Hematopoietic multipotent progenitor cell treated with erythropoietin and hydrocortisone succinate and interleukin-3 and kit ligand, for 4 days (in vitro differentiated cells): ENCODE measurements at regions not wholly inside any gene's neighbourhood (a gene's known extent, or its start where the extent isn't known, plus 50 kb on each side); places are given as distances from the start of the nearest gene placed in this dataset.
A peak's percentile ranks its signal among the peaks of the same experiment; 100 is the strongest.

ENCODE experiments used
- DNase-seq: peaks from one replicate; pipeline ENCODE4 v3.0.0-alpha.2; 2015

DNA sequence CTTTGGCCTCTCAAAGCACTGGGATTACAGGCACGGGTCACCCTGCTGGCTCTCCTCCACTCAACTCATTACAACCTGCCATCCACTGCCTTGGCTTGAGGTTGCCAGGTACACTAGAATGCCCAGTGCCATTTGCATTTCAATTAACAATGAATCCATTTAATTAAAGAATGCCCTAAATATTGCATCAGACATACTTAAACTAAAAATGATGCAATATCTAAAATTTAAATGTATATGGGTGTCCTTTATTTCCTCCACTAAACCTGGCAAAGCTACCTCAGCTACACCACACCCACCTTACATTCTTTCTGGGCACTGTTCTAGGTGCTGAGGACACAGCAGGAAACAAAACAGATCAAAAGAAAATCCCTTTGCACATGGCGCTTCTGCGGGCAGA lies 382.2 kb upstream of the ZFHX3 start:
- no peak for DNase-seq

GRCh38 chr16:73428121-73428520 lies 380.2 kb upstream of the ZFHX3 start:
- DNase-seq, result no peak

GRCh38 chr16:73427164-73427563 lies 379.2 kb upstream of the ZFHX3 start:
- DNase-seq, result no peak

- DNase-seq, result no peak
Observed at GRCh38 chr16:73426433-73427160, 378.7 kb upstream of the ZFHX3 start.

DNA sequence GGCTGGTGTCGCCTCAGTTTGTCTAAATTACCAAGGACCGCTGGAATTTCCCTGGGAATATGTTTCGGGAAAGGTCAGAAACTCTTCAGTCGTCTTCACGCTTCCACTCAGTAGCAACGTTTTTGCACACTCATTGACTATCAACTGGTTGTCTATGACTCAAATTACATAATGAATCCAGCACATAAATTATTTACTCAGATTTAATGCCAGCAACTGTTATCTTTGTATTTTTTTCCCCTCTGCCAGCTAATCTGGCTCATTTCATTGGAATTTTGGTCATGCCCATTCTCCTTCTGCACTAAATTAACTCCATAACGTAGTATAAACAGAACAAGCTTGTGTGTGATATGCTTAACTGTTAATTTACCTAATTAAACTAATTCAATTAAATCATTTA lies 372.7 kb upstream of the ZFHX3 start:
- no peak for DNase-seq

DNA sequence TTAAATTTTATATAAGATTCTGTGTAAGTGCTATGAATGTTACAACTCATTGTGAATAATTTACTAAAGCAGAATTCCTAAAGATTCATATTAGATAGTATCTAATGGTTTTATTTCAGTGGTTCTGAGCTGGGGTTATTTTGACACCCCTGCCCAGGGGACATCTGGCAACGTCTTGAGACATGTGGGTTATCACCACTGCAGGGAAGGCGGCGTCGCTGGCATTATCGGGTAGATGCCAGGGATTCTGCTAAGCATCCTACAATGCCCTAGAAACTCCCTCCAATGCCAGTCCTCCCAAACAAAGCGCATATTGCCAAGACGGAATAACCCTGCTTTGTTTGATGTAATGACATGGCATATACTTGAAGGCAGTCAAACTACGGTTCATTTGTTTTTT lies 372.3 kb upstream of the ZFHX3 start:
- DNase-seq, result no peak

DNA sequence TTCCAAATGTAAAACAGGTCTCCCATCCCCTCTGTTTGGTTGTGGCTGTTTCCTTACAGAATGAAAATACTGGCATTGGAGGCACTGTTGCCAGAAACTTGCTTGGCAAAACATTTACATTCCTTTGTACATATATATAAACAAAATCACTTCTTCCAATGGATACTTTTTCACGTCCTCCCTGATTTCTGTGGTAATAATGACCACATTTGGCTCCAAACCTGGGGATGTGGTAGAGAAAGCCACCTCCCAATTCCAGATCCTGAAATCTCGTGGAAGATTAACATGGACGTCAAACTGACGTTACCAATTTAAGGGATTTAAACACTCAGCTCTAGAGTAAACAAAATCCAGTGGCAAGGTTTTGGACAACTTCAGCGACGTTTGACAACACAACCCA lies 370.8 kb upstream of the ZFHX3 start:
- DNase-seq, result no peak

DNA sequence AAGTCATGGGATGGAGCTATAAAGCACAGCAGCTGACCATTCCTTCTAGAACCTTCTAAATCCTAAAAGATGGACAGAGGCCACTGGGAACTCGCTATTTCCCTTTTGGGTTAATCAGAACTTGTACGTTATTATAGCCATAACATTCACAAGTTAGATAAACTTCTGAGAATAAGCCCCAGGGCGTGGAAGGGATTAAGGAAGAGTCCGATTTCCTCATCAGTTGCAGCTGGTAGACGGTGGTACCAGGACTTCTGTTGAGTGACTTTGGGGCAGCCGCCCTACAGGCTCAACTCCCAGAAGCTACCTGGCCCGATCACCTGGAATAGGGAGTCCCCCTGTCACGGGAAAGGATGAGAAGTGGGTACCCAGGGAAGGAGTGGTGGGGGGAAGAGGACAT lies 370.1 kb upstream of the ZFHX3 start:
- DNase-seq, result no peak

DNA sequence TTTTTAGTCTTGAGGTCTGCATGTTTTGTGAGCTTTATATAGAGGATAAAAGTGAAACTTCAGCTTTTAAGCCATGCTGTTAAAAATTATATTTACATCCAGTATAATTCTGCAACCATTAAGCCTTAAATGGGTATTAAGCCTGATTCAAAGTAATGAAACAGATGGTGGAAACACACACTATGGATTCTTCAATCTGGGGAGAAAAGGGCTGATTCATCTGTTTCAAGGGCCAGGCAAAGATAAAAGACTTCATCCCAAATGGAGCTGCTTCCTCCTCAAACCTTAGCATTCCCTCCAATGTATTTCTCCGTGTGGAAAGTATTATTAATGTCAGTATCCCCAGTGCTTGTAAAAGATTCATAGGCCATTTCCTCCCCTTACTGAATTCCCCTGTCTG lies 367.4 kb upstream of the ZFHX3 start:
- no peak for DNase-seq

DNA sequence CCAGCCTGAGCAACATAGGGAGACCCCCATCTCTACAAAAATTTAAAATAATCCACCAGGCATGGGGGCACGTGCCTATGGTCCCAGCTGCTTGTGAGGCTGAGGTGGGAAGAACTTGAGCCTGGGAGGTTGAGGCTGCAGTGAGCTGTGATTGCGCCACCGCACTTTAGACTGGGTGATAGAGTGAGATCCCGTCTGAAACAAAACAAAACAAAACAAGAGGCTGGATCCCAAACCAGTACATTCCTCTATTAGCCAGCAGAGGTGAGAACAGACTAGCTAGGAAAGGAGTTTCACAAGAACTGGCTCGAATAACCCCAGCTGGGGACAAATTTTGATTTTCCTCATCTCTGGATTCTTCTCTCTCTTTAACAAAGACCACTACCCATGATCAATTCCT lies 366.7 kb upstream of the ZFHX3 start:
- DNase-seq, result no peak

DNA sequence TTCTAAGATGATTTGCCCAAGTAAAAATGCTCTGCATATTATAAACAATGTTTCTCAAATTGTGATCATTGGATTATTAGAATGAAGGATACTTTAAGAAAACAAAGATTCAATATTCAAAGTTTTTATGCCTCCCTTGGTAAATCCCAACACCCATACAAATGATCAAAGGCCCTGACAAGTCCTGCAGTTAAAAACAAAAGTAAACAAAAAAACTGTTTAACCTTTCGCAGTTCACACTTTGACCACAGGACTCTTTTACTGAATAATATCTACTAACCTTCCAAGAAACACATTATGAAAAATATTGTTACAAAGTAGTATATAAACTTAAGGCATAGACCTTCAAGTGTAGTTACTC lies 365.9 kb upstream of the ZFHX3 start:
- no peak for DNase-seq

GRCh38 chr16:73413091-73413829 lies 365.3 kb upstream of the ZFHX3 start:
- no peak for DNase-seq

DNA sequence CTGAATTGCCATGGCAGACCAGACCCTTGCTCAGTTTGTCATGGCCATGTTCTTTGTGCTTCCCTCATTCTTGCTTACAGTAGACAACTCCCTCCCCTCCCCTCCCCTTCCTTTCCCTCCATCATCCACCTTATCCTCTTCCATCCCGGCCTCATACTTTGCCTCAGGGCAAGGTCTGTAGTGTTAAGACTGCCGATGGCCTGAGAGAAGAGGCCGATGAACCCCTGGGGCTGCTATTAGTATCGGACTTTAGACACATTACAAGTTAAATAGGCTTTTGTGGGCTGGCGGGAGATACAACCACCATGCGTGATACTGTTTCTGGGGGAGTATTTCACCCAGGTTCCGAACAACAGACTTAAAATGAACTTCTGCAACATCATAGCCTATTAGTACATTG lies 364.5 kb upstream of the ZFHX3 start:
- DNase-seq, result no peak

GRCh38 chr16:73408716-73409115 lies 360.8 kb upstream of the ZFHX3 start:
- DNase-seq, result no peak

DNA sequence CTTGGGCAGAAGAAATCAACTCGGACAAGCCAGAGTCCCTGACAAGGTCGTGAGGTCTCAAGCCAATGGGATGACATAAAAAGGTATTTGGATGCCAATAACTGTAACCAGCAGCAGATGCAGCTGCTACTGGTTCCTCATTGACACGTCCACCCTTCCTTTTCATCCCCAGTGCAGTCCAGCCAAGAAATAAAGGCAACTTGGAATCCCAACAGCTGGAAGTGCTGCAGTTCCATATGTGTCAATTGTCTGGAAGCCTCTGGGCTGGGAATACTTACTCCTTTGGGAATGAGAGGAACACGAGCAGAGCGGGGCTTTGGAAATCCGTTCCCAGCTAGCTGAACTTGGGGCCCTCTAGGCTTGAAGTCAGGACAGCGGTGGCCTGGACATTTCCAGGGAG lies 360.4 kb upstream of the ZFHX3 start:
- DNase-seq, result no peak

DNA sequence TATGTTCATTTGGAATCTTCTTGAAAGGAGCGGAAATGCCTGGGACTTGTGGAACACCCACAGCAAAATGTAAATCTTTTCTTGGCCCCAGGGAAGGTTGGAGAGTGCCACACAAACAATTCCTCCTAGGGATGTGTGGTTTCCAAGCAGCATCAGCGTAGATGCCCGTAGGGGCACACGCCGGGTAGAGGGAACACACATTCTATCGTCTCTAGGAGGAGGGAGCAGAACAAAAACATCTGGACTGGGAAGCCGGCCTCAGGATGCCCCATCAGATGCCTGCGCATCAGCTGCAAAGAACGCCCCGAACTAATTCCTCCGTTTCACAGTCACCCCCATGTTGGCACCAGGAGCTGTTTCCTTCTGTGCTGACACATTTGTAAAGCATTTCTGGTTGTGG lies 357.9 kb upstream of the ZFHX3 start:
- no peak for DNase-seq

- DNase-seq, result no peak
Observed at GRCh38 chr16:73404001-73404400, 356.1 kb upstream of the ZFHX3 start.

- DNase-seq, result no peak
Observed at GRCh38 chr16:73403291-73403690, 355.4 kb upstream of the ZFHX3 start.

- DNase-seq, result no peak
Observed at GRCh38 chr16:73400951-73401350, 353.0 kb upstream of the ZFHX3 start.

DNA sequence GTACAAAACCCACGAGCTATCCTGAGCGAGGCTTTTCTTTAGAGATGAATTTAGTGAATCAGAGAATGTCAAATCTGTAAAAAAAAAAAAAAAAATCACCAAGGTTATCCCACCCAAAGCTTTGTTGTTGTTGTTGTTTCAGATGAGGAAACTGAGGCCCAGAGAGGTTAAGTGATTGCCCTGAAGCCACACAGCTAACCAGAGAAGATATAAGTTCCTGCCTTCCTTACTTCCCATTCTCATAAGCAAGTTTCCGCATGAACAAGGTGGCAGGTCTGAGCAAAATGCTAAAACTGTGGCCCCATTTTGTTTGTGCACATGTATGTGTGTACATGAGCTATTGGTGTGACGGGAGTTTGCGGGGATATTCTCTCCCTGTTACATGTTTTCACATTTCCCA lies 352.1 kb upstream of the ZFHX3 start:
- DNase-seq, result no peak

- no peak for DNase-seq
Observed at GRCh38 chr16:73399486-73399885, 351.6 kb upstream of the ZFHX3 start.

DNA sequence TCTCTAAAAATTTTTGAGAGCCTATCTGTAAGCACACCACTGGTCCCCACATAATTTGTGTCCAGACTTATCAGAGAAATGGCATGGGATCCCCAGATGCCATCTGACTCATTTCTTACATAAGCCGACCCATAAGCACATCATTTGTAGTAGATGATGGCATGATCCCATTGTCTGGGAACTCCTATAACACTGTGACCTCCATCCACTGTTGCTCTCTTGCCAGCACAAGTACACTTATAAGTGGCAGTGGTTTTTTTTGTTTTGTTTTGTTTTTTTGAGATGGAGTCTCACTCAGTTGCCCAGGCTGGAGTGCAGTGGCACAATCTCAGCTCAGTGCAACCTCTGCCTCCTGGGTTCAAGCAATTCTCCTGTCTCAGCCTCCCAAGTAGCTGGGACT lies 350.7 kb upstream of the ZFHX3 start:
- DNase-seq, result peak; percentile 24

DNA sequence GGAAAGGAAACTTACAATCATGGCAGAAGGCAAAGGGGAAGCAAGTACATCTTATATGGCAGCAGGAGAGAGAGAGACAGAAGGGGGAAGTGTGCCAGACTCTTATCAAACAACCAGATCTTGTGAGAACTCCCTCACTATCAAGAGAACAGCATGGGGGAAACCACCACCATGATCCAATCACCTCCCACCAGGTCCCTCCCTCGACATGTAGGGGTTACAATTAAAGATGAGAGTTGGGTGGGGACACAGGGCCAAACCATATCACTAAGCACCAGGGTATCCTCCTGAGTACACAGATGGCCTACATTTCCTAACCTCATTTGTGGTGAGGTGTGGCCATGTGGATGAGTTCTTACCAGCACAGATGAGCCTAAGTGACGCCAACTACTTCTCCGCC lies 348.6 kb upstream of the ZFHX3 start:
- DNase-seq, result peak; percentile 97

GRCh38 chr16:73390936-73391335 lies 343.0 kb upstream of the ZFHX3 start:
- DNase-seq, result no peak

GRCh38 chr16:73390491-73390890 lies 342.6 kb upstream of the ZFHX3 start:
- DNase-seq, result no peak
